Cardiac septum (tissue), 1 donor: ENCODE measurements at regions not wholly inside any gene's neighbourhood (a gene's known extent, or its start where the extent isn't known, plus 50 kb on each side); places are given as distances from the start of the nearest gene placed in this dataset.

Experiments
- DNase-seq: peaks from one replicate; pipeline ENCODE4 v3.0.0-alpha.2; 2020; ENCODE audit warnings: low spot score
- intact Hi-C: fragments of 100-400 bp; cut with DNase I; formaldehyde crosslinking; loops from one replicate; pipeline ENCODE4 v1.14.0; 2022
- donor health status: DM: no; HTN: no; CAD: no.

DNA sequence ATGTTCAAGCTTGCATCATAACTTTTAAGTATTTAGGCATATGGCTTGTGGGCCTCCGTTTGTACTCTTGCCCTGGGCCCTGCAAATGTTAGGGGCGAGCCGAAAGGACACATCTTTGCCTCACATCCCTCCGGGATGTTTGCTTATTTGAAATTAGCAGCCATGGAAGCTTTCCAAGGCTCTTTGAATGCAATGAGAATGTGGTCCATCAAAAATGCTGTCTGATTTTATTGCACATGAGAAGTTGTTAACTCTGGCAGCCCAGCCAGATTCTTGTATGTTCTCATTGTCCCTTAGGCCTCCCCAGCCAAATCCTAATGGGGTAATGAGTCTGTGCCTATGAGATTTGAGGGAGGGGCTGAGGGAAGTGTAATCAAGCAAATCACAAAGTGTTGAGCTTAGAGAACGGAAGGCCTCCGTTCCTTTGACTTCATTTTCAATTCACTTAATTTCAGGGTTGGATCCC lies 261.2 kb upstream of the MARCKS start:
- DNase-seq: no peak
- intact Hi-C loops: no loop called here

DNA sequence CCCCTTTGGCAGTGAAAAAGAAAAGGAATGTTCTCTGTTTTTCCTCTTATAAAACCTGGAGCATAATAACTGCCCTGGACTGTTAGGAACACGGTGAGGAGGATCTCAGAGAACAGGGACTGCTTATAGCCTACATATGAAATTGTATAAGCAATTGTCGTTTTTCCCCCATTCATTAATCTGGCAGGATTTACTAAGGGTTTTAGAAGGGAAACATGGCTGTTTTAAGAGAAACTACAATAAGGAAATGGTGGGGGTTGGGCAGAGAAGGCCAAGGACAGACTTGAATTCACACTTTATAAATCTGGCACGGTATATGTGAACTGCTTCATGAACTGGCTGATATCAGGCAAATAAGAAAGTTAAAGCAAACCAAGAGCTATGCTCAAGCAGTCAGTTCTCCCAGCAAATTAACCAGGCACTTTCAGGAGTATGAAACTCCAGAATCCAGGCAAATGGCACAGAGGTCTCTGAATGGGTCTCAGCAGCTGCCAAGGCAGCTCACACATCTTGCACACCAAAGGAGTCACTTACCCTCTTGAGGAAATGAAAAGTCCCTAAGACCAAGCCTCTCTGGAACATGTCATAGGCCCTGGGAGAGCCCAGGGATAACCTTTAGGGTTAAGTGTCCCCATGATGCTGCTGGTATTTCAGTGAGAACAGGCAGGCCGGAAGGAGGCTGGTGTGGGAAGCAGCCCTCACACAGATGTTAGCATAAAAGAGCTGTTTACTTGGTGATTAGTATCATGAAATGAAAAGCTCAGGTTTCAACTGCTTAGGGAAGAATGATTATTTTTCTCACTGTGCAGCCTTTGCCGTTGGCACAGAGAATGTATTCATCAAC lies 260.5 kb upstream of the MARCKS start:
- no peak for DNase-seq
- intact Hi-C loops: no loop called here

DNA sequence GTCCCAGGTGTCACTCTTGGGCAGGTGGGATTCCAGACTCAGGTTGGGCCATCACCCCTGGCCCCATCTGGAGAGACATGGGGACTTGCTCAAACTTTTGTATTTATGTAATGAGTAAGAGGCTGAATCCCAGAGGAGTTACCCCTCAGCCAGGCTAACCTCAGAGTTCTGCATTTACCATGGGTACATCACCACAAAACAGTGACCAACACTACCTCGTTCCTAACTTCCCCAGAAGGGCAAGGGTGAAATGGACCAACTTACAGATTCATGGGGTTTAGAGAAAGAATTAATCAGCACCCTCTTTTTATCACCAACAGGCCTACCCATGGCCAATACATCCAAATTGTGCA lies 259.9 kb upstream of the MARCKS start:
- intact Hi-C loops: no loop called here
- no peak for DNase-seq

DNA sequence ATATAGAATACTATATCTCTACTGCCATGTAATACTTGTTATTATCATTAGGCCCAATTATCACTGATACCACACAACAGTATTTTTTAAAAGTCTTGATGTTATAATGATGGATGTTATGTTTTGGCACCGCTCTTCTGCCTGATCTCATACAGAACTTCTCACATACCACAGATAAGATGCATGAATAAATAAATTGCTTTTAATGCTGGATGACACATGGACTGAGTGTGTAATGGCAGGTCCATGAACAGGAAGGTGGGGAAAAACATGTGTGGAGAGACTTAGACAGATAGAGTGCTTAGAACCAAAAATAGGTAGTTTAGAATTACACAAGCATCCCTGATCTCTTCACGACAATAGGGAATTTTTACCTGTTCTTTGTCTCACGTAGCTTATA lies 258.4 kb upstream of the MARCKS start:
- intact Hi-C loops: no loop called here
- no peak for DNase-seq

DNA sequence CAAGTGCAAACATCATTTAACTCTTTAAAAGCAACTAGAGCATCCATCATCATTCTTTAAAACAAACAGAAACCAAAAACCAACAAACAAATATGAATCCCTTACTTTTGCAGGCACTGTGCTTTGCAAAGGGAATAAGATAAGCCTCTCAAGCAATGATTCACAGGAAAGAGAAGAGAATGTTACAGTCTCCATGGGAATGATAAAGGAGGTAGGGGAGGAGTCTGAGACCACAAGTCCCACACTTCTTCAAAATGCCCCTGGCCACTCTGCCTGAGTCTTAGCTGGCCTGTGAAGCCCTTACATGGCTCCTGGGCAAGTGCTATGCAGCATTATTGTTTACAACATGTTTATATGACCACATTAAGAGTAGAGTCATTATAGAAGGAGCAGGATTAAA lies 257.7 kb upstream of the MARCKS start:
- intact Hi-C loops: no loop called here
- no peak for DNase-seq

- DNase-seq: no peak
- intact Hi-C loops: no loop called here
Observed at GRCh38 chr6:113600551-113601339, 256.4 kb upstream of the MARCKS start.

GRCh38 chr6:113607821-113608545 lies 249.2 kb upstream of the MARCKS start:
- DNase-seq: no peak
- intact Hi-C loops: no loop called here

DNA sequence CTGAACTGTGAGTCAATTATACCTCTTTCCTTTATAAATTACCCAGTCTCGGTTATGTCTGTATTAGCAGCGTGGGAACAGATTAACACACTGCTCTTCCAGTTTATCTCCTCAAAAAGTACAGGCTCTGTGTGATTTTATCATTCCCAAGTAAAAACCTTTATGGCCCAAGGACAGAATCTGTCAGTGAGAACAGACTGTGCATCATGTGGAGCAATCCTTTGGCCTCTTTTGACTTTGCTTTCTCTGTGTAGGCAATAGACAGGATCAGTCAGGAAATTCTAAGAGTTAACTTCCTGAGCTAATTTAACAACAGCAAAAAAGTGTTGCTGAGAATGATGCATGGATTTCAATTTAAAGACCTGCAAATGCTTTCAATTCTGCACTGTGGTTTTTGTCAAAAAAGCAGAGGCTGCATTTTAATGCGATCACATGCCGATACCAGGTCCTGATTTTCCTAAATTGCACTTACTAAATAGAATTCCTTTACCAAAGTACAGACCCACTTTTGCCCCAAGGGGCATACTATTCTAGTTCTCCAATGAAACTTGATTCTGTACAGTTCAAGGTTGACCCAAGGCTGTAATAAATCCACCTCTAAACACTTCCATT lies 246.7 kb upstream of the MARCKS start:
- intact Hi-C loops: no loop called here
- DNase-seq: no peak

GRCh38 chr6:113616701-113617274 lies 240.4 kb upstream of the MARCKS start:
- intact Hi-C loops: no loop called here
- DNase-seq: no peak

GRCh38 chr6:113619077-113619476 lies 238.1 kb upstream of the MARCKS start:
- intact Hi-C loops: no loop called here
- no peak for DNase-seq

DNA sequence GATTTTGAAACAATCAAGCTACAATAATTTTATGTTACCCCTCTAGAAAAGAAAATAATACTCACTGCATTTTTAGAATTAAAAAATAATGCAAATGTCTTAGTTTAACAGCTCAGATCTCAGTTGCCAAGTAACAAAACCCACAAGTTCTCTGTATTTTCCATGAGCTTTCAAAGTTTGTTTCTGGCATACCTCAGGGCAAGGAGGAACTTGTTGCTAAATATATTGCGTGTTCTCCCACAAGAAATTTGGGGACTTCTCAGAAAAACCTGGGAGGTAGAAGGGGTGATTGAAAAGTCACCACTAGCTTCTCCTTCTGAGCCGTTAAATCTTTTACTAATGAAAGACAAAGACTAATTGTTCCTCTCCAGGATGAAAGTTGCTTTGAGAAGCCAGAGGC lies 236.8 kb upstream of the MARCKS start:
- no peak for DNase-seq
- intact Hi-C loops: no loop called here

- intact Hi-C loops: no loop called here
Observed at GRCh38 chr6:113622254-113622653, 234.9 kb upstream of the MARCKS start.

GRCh38 chr6:113623129-113623528 lies 234.0 kb upstream of the MARCKS start:
- intact Hi-C loops: no loop called here
- DNase-seq: no peak

More at GRCh38 chr6:113622254-113622653, 234.9 kb upstream of the MARCKS start:
- no peak for DNase-seq

GRCh38 chr6:113625850-113626249 lies 231.3 kb upstream of the MARCKS start:
- DNase-seq: no peak
- intact Hi-C loops: no loop called here

- intact Hi-C loops: no loop called here
Observed at GRCh38 chr6:113626475-113626874, 230.7 kb upstream of the MARCKS start.

GRCh38 chr6:113627480-113627879 lies 229.7 kb upstream of the MARCKS start:
- intact Hi-C loops: no loop called here
- DNase-seq: no peak

More at GRCh38 chr6:113626475-113626874, 230.7 kb upstream of the MARCKS start:
- DNase-seq: no peak

DNA sequence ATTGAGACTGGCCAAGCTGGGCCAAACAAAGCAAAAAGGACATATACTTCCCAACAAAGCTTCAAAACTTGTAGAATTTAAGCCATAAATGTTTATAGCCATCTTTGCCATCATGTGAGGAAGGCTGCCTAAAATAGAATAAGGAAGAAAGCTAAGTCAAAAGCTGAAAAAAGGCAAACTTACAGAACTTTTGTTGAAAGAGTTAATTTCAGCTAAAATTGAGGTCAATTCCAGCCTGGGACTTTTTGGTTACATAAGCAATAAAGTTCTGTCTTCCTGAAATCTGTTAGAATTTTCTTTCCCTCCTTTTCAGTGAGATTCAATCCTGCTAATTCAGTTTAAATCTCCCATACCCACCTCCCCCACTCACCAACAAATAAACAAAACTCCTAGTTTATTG lies 227.9 kb upstream of the MARCKS start:
- intact Hi-C loops: no loop called here

DNA sequence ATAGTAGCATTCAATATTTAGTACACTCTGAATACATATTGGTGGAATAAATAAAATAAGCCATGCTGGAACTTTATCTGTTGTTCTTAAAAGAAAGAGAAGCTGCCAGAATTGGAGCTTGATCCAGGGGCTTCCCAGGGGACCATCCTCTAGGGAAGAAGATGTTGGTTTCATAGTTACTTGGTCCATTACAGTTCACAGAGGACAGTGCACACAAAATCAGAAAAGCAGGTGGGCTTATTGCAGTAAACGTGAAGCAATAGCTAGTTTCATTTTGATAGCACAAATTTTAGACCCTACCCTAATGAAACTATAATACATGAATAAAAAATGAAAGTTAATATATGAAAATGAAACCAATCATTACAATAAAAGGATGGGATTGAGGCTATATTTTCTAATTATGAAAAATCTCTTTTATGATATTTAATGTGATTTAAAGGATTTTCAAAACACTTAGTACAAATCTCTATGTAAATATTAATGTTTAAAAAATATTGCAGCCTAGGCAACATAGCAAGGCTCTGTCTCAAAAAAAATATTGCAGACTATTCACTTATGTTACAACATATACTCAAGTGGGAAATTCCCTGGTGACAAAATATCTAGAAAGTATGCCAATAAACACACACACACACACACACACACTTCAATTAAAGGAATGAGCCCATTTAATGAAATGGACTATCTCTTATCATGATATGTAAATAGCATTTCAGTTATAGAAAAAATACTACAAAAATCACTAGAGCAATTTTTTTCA lies 227.0 kb upstream of the MARCKS start:
- intact Hi-C loops: no loop called here
- DNase-seq: no peak

More for the DNA sequence above, 227.9 kb upstream of the MARCKS start:
- no peak for DNase-seq
